Neural cell (in vitro differentiated cells): ENCODE measurements at regions not wholly inside any gene's neighbourhood (a gene's known extent, or its start where the extent isn't known, plus 50 kb on each side); places are given as distances from the start of the nearest gene placed in this dataset.

ENCODE experiments used
- H2AFZ ChIP-seq: fragments of 200-600, 300-800 bp; sonication (generic), shearing (Covaris generic); 2 replicates; pipeline ENCODE4 v1.6.0; 2014; ENCODE audit warnings: low read depth, mild to moderate bottlenecking, antibody characterized with exemption, low read length, moderate library complexity
- H3F3A ChIP-seq: fragments of 200-600 bp; shearing (Covaris generic); 2 replicates; pipeline ENCODE4 v1.6.1; 2016; ENCODE audit warnings: mild to moderate bottlenecking, moderate library complexity, mixed read lengths, antibody characterized with exemption, low read length; ENCODE audit not compliant: insufficient read depth, poor library complexity, severe bottlenecking
- H3K27ac ChIP-seq: fragments of 200-600, 300-800 bp; sonication (generic), shearing (Covaris generic); 2 replicates; pipeline ENCODE4 v1.5.1; 2014; ENCODE audit warnings: mild to moderate bottlenecking, low read length, moderate library complexity
- H3K27me3 ChIP-seq: fragments of 300-800, 200-600 bp; sonication (generic), shearing (Covaris generic); 2 replicates; pipeline ENCODE4 v1.6.0; 2014; ENCODE audit warnings: mild to moderate bottlenecking, low read depth, low read length, moderate library complexity; ENCODE audit not compliant: insufficient read depth
- H3K36me3 ChIP-seq: fragments of 300-800, 200-600 bp; sonication (generic), shearing (Covaris generic); 2 replicates; pipeline ENCODE4 v1.5.1; 2014; ENCODE audit warnings: mild to moderate bottlenecking, antibody characterized with exemption, low read length, moderate library complexity; ENCODE audit not compliant: insufficient read depth
- H3K4me2 ChIP-seq: fragments of 300-800, 200-600 bp; sonication (generic), shearing (Covaris generic); 2 replicates; pipeline ENCODE4 v1.6.0; 2014; ENCODE audit warnings: mild to moderate bottlenecking, low read length
- H3K4me3 ChIP-seq: fragments of 300-800, 200-600 bp; sonication (generic), shearing (Covaris generic); 2 replicates; pipeline ENCODE4 v1.5.1; 2014; ENCODE audit warnings: mild to moderate bottlenecking, low read length, moderate library complexity
- H3K79me2 ChIP-seq: fragments of 200-600 bp; shearing (Covaris generic); replicated peaks from 2 replicates; pipeline ENCODE4 v1.6.0; 2014; ENCODE audit warnings: mild to moderate bottlenecking, low read length, moderate library complexity; ENCODE audit not compliant: insufficient read depth
- H3K9ac ChIP-seq: fragments of 300-800, 200-600 bp; sonication (generic), shearing (Covaris generic); 2 replicates; pipeline ENCODE4 v1.6.1; 2016; ENCODE audit warnings: mild to moderate bottlenecking, low read length, mixed read lengths
- H3K9me2 ChIP-seq: fragments of 200-600 bp; shearing (Covaris generic); 2 replicates; pipeline ENCODE4 v1.6.1; 2016; ENCODE audit warnings: mild to moderate bottlenecking, low read length, mixed read lengths; ENCODE audit not compliant: insufficient read depth
- H3K9me3 ChIP-seq: fragments of 200-600, 300-800 bp; sonication (generic), shearing (Covaris generic); 2 replicates; pipeline ENCODE4 v1.6.1; 2016; ENCODE audit warnings: mild to moderate bottlenecking, mixed run types, low read length, moderate library complexity, mixed read lengths
- H4K20me1 ChIP-seq: fragments of 200-600 bp; shearing (Covaris generic); 2 replicates; pipeline ENCODE4 v1.6.1; 2016; ENCODE audit warnings: mild to moderate bottlenecking, mixed run types; ENCODE audit not compliant: insufficient read depth
- EP300 ChIP-seq: fragments of 450-650 bp; conservative IDR thresholded peaks from 2 replicates; pipeline ENCODE4 v1.6.1; 2014; ENCODE audit warnings: antibody characterized with exemption, mild to moderate bottlenecking, moderate library complexity; ENCODE audit not compliant: poor library complexity, severe bottlenecking
- EZH2 ChIP-seq: fragments of 200-600, 300-800 bp; shearing (Covaris generic), sonication (generic); IDR thresholded peaks from 2 replicates; pipeline ENCODE4 v1.6.1; 2014; ENCODE audit warnings: antibody characterized with exemption, low read length, borderline replicate concordance, mild to moderate bottlenecking; ENCODE audit not compliant: insufficient read depth, poor library complexity, severe bottlenecking
- MXI1 ChIP-seq: fragments of 450-650 bp; conservative IDR thresholded peaks from 2 replicates; pipeline ENCODE4 v1.6.1; 2014; ENCODE audit warnings: antibody characterized with exemption, mild to moderate bottlenecking; ENCODE audit not compliant: poor library complexity, severe bottlenecking
- POLR2AphosphoS5 ChIP-seq: IDR thresholded peaks from 2 replicates; pipeline ENCODE4 v1.6.1; 2012
- RAD21 ChIP-seq: fragments of 450-650 bp; conservative IDR thresholded peaks from 2 replicates; pipeline ENCODE4 v1.6.1; 2014; ENCODE audit warnings: antibody characterized with exemption, mild to moderate bottlenecking, moderate library complexity
- SMC3 ChIP-seq: fragments of 450-650 bp; conservative IDR thresholded peaks from 2 replicates; pipeline ENCODE4 v1.6.1; 2014; ENCODE audit warnings: antibody characterized with exemption, mild to moderate bottlenecking, moderate library complexity; ENCODE audit not compliant: poor library complexity
- TAF1 ChIP-seq: IDR thresholded peaks from 2 replicates; pipeline ENCODE4 v1.6.1; 2012; ENCODE audit warnings: low read depth
- TF ChIP-seq, protein P1 (sequence below): fragments of 450-650 bp; IDR thresholded peaks from 2 replicates; pipeline ENCODE4 v1.5.1; 2014; ENCODE audit warnings: antibody characterized with exemption, mild to moderate bottlenecking, moderate library complexity; ENCODE audit not compliant: poor library complexity, severe bottlenecking
- TF ChIP-seq, protein P2 (sequence below): IDR thresholded peaks from 2 replicates; pipeline ENCODE4 v1.6.1; 2012; ENCODE audit warnings: borderline replicate concordance

DNA sequence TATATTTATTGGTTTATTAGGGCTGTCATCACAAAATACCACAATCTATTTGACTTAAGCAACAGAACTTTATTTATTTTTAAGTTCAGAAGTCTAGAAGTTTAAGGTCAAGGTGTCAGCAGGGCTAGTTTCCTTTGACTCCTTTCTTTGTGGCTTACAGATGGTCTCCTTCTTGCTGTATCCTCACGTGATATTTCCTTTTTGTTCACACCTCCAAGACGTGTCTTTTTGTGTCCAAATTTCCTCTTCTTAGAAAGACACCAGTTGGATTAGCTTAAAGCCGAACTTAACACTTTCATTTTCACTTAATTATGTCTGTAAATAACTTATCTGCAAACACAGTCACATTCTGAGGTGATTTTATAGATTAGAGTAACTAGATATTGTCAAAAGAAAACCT lies 631.4 kb upstream of the POT1 start:
- TF ChIP-seq POLR2AphosphoS5 (no peak), EZH2 (no peak), SMC3 (no peak), MXI1 (no peak), RAD21 (no peak), TAF1 (no peak), EP300 (no peak)
- TF ChIP-seq, protein P1, sequence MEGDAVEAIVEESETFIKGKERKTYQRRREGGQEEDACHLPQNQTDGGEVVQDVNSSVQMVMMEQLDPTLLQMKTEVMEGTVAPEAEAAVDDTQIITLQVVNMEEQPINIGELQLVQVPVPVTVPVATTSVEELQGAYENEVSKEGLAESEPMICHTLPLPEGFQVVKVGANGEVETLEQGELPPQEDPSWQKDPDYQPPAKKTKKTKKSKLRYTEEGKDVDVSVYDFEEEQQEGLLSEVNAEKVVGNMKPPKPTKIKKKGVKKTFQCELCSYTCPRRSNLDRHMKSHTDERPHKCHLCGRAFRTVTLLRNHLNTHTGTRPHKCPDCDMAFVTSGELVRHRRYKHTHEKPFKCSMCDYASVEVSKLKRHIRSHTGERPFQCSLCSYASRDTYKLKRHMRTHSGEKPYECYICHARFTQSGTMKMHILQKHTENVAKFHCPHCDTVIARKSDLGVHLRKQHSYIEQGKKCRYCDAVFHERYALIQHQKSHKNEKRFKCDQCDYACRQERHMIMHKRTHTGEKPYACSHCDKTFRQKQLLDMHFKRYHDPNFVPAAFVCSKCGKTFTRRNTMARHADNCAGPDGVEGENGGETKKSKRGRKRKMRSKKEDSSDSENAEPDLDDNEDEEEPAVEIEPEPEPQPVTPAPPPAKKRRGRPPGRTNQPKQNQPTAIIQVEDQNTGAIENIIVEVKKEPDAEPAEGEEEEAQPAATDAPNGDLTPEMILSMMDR, result no peak
- TF ChIP-seq, protein P2, sequence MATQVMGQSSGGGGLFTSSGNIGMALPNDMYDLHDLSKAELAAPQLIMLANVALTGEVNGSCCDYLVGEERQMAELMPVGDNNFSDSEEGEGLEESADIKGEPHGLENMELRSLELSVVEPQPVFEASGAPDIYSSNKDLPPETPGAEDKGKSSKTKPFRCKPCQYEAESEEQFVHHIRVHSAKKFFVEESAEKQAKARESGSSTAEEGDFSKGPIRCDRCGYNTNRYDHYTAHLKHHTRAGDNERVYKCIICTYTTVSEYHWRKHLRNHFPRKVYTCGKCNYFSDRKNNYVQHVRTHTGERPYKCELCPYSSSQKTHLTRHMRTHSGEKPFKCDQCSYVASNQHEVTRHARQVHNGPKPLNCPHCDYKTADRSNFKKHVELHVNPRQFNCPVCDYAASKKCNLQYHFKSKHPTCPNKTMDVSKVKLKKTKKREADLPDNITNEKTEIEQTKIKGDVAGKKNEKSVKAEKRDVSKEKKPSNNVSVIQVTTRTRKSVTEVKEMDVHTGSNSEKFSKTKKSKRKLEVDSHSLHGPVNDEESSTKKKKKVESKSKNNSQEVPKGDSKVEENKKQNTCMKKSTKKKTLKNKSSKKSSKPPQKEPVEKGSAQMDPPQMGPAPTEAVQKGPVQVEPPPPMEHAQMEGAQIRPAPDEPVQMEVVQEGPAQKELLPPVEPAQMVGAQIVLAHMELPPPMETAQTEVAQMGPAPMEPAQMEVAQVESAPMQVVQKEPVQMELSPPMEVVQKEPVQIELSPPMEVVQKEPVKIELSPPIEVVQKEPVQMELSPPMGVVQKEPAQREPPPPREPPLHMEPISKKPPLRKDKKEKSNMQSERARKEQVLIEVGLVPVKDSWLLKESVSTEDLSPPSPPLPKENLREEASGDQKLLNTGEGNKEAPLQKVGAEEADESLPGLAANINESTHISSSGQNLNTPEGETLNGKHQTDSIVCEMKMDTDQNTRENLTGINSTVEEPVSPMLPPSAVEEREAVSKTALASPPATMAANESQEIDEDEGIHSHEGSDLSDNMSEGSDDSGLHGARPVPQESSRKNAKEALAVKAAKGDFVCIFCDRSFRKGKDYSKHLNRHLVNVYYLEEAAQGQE, result no peak
- Histone ChIP-seq H3K4me2 (no peak overlapping the region), H3K27me3 (no peaks in the 10 kb centered on the region), H3K9me3 (no peaks in the 10 kb centered on the region), H2AFZ (no peak overlapping the region), H3K9ac (no peak overlapping the region), H3F3A (no peaks in the 10 kb centered on the region), H4K20me1 (no peaks in the 10 kb centered on the region), H3K9me2 (no peaks in the 10 kb centered on the region), H3K36me3 (no peaks in the 10 kb centered on the region), H3K79me2 (no peaks in the 10 kb centered on the region), H3K4me3 (no peak overlapping the region), H3K27ac (no peak overlapping the region)

DNA sequence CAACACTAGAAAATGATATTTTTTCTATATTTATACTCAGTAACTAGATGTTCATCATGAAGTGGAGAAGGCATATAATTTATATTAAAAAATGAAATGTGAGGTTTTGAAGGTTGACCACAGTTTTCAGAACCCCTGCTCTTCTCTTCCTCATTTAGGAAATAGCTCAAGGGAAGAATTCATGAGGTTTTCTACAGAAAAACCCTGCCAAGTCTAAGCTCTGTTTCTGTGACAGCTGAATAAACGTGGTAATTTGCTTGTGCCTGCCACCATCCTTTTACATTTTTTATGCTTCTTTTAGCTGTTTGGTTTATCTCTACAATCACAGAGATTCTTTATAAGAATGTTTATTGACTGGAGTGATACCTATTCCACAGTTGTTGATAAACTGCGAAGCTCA lies 630.3 kb upstream of the POT1 start:
- Histone ChIP-seq H3K79me2 (no peaks in the 10 kb centered on the region), H3K36me3 (no peaks in the 10 kb centered on the region), H3K27me3 (no peaks in the 10 kb centered on the region), H3K4me2 (no peak overlapping the region), H3K9me3 (no peaks in the 10 kb centered on the region), H3K9me2 (no peaks in the 10 kb centered on the region), H3K27ac (no peak overlapping the region), H3K9ac (no peak overlapping the region), H4K20me1 (no peaks in the 10 kb centered on the region), H3F3A (no peaks in the 10 kb centered on the region), H3K4me3 (no peak overlapping the region), H2AFZ (no peak overlapping the region)
- TF ChIP-seq SMC3, result no peak
- TF ChIP-seq MXI1, result no peak
- no peak for TF ChIP-seq TAF1
- TF ChIP-seq, protein P2, result no peak
- TF ChIP-seq EZH2, result no peak
- TF ChIP-seq POLR2AphosphoS5, result no peak
- TF ChIP-seq, protein P1, result no peak
- no peak for TF ChIP-seq RAD21
- TF ChIP-seq EP300, result no peak
